ENCODE measurements at regions not wholly inside any gene's neighbourhood (a gene's known extent, or its start where the extent isn't known, plus 50 kb on each side); places are given as distances from the start of the nearest gene placed in this dataset.
"Not testable (repeated sequence)": the region's sequence is repeated elsewhere in the genome, so short reads cannot be mapped to it uniquely, and the experiment has no call there.

DNA sequence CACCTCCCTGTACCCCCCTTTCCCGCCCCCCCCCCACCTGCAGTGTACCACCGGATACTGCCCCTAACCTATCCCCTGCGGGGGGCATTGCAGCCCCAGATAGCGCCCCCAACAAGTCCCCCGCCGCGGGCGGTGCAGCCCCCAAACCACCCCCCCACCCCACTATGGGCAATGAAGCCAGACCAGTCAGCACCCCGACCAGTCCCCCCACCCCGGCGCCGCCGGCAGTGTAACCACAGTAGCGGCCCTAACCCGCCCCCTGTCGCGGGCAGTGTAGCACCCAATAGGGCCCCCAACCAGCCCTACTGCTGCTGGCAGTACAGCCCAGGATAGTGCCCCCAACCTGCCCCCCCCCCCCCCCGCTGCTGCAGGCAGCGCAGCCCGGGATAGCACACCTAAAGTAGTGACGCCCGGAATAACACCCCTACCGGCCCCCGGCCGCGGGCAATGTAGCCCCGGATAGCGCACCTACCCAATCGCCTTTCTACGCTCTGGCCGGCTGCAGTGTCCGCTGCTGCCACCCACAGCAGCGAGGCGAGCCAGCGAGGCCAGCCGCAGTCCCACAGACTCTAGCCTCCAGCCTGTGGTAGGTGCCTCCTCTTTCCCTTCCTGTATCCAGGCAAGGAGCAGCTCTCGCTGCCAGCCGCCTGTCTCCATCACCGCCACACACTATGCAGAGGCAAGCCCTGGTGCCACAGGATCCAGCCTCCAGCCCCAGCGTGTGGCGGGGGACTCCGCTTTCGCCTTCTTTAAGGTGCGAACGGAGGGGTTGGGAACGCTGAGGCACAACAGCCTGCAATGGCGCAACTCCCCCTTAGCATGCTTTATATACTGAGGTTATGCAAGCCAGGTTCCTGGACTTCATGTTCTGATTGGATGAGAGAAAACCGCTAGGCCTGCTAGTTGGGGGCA lies 229.3 kb downstream of the LIPI start:
- H3K4me1 ChIP-seq (ENCODE audit: control insufficient read depth, insufficient read depth, low read length), result not testable (repeated sequence)

DNA sequence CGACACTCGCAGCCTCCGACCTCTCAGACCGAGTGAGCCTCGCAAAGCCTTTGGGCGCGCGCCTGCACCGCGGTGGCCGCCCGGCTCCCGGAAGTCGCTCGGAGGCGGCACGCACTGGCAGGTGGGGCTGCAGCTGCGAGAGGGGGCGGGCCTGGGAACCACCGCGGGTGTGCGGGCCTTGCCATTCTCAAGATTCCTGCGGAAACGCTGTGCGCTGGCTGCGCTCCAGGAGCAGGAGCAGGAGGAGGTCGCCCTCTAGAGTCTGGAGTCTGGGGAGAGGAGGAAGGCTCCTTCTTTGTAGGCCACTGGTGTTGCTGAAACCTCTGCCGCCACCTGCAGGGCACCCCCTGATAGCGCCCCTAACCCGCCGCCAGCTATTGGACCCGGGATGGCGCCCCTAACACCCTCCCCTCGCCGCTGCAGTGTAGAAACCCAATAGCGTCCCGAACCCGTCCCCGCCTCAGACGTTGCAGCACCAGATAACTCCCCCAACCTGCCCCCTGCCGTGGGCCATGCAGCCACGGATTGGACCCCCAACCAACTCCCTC lies 230.6 kb downstream of the LIPI start:
- not testable (repeated sequence) for H3K36me3 ChIP-seq (ENCODE audit: control insufficient read depth, insufficient read depth, low read length); H3K4me3 ChIP-seq (ENCODE audit: low read depth, low read length); H3K27me3 ChIP-seq (ENCODE audit: control insufficient read depth, insufficient read depth, low read length); H3K9me3 ChIP-seq (ENCODE audit: control insufficient read depth, insufficient read depth, low read length); H3K27ac ChIP-seq (ENCODE audit: low read depth, low read length); H3K4me1 ChIP-seq (ENCODE audit: control insufficient read depth, insufficient read depth, low read length)
- WGBS (ENCODE audit: insufficient coverage), result 13% methylated on average over 38 of the region's 42 CpGs
- DNase-seq (ENCODE audit: low read depth in 4 of 6, low spot score in 6 of 6), result peak in 1 of 6 donors; percentile 1

More for the DNA sequence above, 229.3 kb downstream of the LIPI start:
- H3K36me3 ChIP-seq (ENCODE audit: control insufficient read depth, insufficient read depth, low read length); H3K27ac ChIP-seq (ENCODE audit: low read depth, low read length); H3K4me3 ChIP-seq (ENCODE audit: low read depth, low read length); H3K27me3 ChIP-seq (ENCODE audit: control insufficient read depth, insufficient read depth, low read length); DNase-seq (ENCODE audit: low read depth in 4 of 6, low spot score in 6 of 6); H3K9me3 ChIP-seq (ENCODE audit: control insufficient read depth, insufficient read depth, low read length): not testable (repeated sequence)
- 82% methylated on average over 9 of the region's 48 CpGs for WGBS (ENCODE audit: insufficient coverage)

DNA sequence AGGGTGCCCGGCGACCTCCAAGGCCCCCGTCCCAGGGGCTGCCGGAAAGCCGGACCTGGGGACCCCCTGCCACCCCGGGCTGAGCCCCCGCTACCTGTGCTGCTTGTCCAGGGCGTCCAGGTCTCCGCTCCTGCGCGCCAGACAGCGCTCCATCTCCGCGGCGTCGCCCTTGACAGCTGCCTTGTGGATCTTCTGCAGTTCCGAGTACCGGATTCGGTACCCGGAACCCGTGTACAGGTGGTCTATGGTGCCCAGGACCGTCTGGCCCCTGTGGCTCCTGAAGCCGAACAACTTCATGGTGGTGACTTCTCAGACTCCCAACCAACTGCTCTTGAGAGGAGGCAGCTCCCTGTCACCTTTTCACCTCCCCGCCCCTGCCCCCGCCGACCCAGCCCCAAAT lies 231.1 kb downstream of the LIPI start:
- 36% methylated on average over 25 of the region's 26 CpGs for WGBS (ENCODE audit: insufficient coverage)
- DNase-seq (ENCODE audit: low read depth in 4 of 6, low spot score in 6 of 6); H3K4me1 ChIP-seq (ENCODE audit: control insufficient read depth, insufficient read depth, low read length); H3K36me3 ChIP-seq (ENCODE audit: control insufficient read depth, insufficient read depth, low read length); H3K27me3 ChIP-seq (ENCODE audit: control insufficient read depth, insufficient read depth, low read length); H3K27ac ChIP-seq (ENCODE audit: low read depth, low read length); H3K4me3 ChIP-seq (ENCODE audit: low read depth, low read length); H3K9me3 ChIP-seq (ENCODE audit: control insufficient read depth, insufficient read depth, low read length): not testable (repeated sequence)

DNA sequence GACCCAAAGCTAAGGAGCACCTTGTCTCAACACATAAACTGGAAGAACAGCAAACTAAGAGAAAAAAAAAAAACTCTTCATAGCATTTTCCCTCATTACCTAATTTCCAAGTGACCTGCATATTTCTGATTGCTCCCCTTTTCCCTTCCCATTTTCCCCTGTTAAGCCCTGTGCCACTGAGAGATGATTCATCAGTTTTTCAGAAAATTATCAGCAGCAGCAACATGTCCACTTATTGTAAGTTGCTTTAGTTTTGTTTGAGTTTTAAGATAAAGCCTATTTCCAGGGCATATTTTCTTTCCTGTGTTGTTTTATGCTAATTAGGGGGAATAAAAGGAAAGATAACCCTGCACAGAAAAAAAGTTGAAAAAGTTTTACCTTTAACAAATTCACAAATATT lies 236.2 kb downstream of the LIPI start:
- H3K27ac ChIP-seq (ENCODE audit: low read depth, low read length); H3K27me3 ChIP-seq (ENCODE audit: control insufficient read depth, insufficient read depth, low read length); H3K4me1 ChIP-seq (ENCODE audit: control insufficient read depth, insufficient read depth, low read length); DNase-seq (ENCODE audit: low read depth in 4 of 6, low spot score in 6 of 6); H3K36me3 ChIP-seq (ENCODE audit: control insufficient read depth, insufficient read depth, low read length); H3K9me3 ChIP-seq (ENCODE audit: control insufficient read depth, insufficient read depth, low read length); H3K4me3 ChIP-seq (ENCODE audit: low read depth, low read length): not testable (repeated sequence)

DNA sequence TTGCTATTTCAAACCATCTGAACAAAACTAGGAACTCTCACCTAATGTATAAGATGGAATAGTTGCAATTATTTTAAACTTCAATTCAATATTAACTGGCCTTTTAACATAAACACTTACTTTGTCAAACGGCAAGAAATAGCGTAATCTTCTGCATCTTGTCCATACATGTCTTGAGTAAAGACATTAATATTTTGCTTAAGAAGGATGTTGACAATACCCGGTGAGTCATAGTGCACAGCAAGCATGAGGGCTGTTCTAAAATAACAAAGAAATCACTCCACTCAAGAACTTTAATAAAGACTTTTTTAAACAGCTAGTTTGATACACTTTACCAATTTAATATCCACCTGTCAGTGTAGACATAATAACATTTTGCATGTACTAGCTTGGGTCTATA lies 240.9 kb downstream of the LIPI start:
- WGBS (ENCODE audit: insufficient coverage), result no CpG with 5 or more reads among the region's 3 CpGs

DNA sequence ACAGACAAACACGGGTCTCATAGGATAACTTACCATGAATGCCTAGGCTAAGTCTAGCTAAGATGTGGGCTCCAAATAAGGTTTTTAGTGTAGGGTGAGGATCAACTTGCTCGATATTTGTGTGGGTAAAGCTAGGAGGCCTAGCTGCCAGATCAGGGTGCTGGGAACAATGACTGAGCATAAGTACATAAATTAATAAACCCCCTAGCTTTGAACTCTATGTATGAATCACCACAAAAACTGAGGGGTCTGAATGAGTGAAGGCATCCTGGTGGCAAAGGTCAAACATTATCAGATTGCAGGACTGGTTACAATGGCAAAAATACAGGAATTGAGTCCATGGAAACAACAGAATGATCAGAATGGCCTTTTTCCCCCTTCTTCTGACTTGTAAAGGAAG lies 241.8 kb downstream of the LIPI start:
- H3K4me3 ChIP-seq (ENCODE audit: low read depth, low read length); H3K27ac ChIP-seq (ENCODE audit: low read depth, low read length); H3K4me1 ChIP-seq (ENCODE audit: control insufficient read depth, insufficient read depth, low read length); DNase-seq (ENCODE audit: low read depth in 4 of 6, low spot score in 6 of 6); H3K9me3 ChIP-seq (ENCODE audit: control insufficient read depth, insufficient read depth, low read length); H3K36me3 ChIP-seq (ENCODE audit: control insufficient read depth, insufficient read depth, low read length); H3K27me3 ChIP-seq (ENCODE audit: control insufficient read depth, insufficient read depth, low read length): not testable (repeated sequence)
- no CpG with 5 or more reads among the region's 2 CpGs for WGBS (ENCODE audit: insufficient coverage)

More for the DNA sequence above, 240.9 kb downstream of the LIPI start:
- not testable (repeated sequence) for DNase-seq (ENCODE audit: low read depth in 4 of 6, low spot score in 6 of 6); H3K4me3 ChIP-seq (ENCODE audit: low read depth, low read length); H3K27me3 ChIP-seq (ENCODE audit: control insufficient read depth, insufficient read depth, low read length); H3K9me3 ChIP-seq (ENCODE audit: control insufficient read depth, insufficient read depth, low read length); H3K4me1 ChIP-seq (ENCODE audit: control insufficient read depth, insufficient read depth, low read length); H3K27ac ChIP-seq (ENCODE audit: low read depth, low read length); H3K36me3 ChIP-seq (ENCODE audit: control insufficient read depth, insufficient read depth, low read length)

DNA sequence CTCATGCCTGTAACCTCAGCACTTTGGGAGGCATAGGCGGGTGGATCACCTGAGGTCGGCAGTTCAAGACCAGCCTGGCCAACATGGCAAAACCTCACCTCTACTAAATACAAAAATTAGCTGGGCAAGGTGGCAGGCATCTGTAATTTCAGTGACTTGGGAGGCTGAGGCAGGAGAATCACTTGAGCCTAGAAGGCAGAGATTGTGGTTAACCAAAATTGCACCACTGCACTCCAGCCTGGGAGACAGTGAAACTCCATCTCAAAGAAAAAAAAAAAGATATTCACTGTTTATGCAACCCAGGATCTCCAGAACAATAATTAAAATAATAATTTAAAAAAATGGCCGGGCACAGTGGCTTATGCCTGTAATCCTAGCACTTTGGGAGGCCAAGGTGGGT lies 247.5 kb downstream of the LIPI start:
- not testable (repeated sequence) for H3K27ac ChIP-seq (ENCODE audit: low read depth, low read length); H3K9me3 ChIP-seq (ENCODE audit: control insufficient read depth, insufficient read depth, low read length); H3K4me3 ChIP-seq (ENCODE audit: low read depth, low read length); H3K27me3 ChIP-seq (ENCODE audit: control insufficient read depth, insufficient read depth, low read length); H3K36me3 ChIP-seq (ENCODE audit: control insufficient read depth, insufficient read depth, low read length); H3K4me1 ChIP-seq (ENCODE audit: control insufficient read depth, insufficient read depth, low read length); DNase-seq (ENCODE audit: low read depth in 4 of 6, low spot score in 6 of 6)
- WGBS (ENCODE audit: insufficient coverage), result no CpG with 5 or more reads among the region's 3 CpGs

DNA sequence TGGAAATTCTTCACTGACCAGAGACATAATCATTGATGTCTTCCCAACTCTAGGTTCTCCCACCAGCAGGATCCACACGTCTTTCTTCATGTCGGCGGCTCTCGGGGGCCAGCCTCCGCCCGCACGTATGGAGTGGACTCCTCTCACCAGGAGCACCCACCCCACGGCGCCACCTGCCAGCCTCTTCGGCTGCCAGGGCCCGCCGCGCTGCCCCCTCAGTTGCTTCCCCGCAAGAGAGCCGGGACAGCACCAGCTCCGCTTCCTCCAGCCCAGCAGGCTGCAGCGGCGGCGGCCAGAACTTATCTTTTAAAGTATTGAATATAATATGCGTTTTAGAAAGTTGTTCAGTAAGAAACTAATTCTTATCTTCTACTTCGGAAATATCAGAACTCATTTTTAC lies 273.5 kb downstream of the LIPI start:
- H3K27me3 ChIP-seq (ENCODE audit: control insufficient read depth, insufficient read depth, low read length), result no peaks in the 10 kb centered on the region
- H3K36me3 ChIP-seq (ENCODE audit: control insufficient read depth, insufficient read depth, low read length), result no peaks in the 10 kb centered on the region
- H3K27ac ChIP-seq (ENCODE audit: low read depth, low read length), result no peak overlapping the region
- H3K9me3 ChIP-seq (ENCODE audit: control insufficient read depth, insufficient read depth, low read length), result peaks cover 8% of the 10 kb centered on the region
- no peaks in the 10 kb centered on the region for H3K4me1 ChIP-seq (ENCODE audit: control insufficient read depth, insufficient read depth, low read length)
- 84% methylated on average over 10 of the region's 21 CpGs for WGBS (ENCODE audit: insufficient coverage)
- no peak for DNase-seq (ENCODE audit: low read depth in 4 of 6, low spot score in 6 of 6)
- H3K4me3 ChIP-seq (ENCODE audit: low read depth, low read length), result no peak overlapping the region

DNA sequence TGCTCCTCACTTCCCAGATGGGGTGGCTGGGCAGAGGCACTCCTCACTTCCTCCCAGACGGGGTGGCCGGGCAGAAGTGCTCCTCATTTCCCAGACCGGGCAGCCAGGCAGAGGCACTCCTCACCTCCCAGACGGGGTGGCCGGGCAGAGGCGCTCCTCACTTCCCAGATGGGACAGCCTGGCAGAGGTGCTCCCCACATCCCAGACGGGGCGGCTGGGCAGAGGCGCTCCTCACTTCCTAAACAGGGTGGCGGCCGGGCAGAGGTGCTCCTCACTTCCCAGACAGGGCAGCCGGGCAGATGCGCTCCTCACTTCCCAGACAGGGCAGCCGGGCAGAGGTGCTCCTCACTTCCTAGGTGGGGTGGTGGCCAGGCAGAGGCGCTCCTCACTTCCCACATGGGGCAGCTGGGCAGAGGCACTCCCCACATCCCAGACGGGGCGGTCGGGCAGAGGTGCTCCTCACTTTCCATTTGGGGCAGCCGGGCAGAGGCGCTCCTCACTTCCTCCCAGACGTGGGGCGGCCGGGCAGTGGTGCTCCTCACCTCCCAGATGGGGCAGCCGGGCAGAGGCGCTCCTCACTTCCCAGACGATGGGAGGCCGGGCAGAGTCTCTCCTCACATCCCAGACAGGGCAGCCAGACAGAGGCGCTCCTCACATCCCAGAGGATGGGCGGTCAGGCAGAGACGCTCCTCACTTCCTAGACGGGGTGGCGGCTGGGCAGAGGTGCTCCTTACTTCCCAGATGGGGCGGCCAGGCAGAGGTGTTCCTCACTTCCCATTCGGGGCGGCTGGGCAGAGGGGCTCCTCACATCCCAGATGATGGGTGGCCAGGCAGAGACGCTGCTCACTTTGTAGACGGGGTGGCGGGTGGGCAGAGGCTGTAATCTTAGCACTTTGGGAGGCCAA lies 274.5 kb downstream of the LIPI start:
- 94% methylated on average over 36 of the region's 38 CpGs for WGBS (ENCODE audit: insufficient coverage)
- H3K4me1 ChIP-seq (ENCODE audit: control insufficient read depth, insufficient read depth, low read length); H3K9me3 ChIP-seq (ENCODE audit: control insufficient read depth, insufficient read depth, low read length); H3K27ac ChIP-seq (ENCODE audit: low read depth, low read length); DNase-seq (ENCODE audit: low read depth in 4 of 6, low spot score in 6 of 6); H3K36me3 ChIP-seq (ENCODE audit: control insufficient read depth, insufficient read depth, low read length); H3K4me3 ChIP-seq (ENCODE audit: low read depth, low read length); H3K27me3 ChIP-seq (ENCODE audit: control insufficient read depth, insufficient read depth, low read length): not testable (repeated sequence)

Measured in spinal cord (tissue), 9 donors.